ENCODE measurements at regions not wholly inside any gene's neighbourhood (a gene's known extent, or its start where the extent isn't known, plus 50 kb on each side); places are given as distances from the start of the nearest gene placed in this dataset.
A peak's percentile ranks its signal among the peaks of the same experiment; 100 is the strongest.

- Mint-ChIP-seq H3K27me3 (no peaks in the 10 kb centered on the region), H3K36me3 (no peaks in the 10 kb centered on the region), H3K27ac (no peak overlapping the region), H3K9me3 (peaks cover 9% of the 10 kb centered on the region), H3K4me1 (no peaks in the 10 kb centered on the region), H3K4me3 (no peak overlapping the region)
- ATAC-seq: no peak
These were observed 262.5 kb downstream of the ELAVL2 start for GRCh38 chr9:23563517-23563916.

GRCh38 chr9:23567516-23568165 is 258.4 kb downstream of the ELAVL2 start:
- peaks cover 11% of the 10 kb centered on the region for H3K9me3 Mint-ChIP-seq
- H3K36me3 Mint-ChIP-seq: no peaks in the 10 kb centered on the region
- ATAC-seq: no peak
- H3K27ac Mint-ChIP-seq: no peak overlapping the region
- no peaks in the 10 kb centered on the region for H3K27me3 Mint-ChIP-seq
- H3K4me1 Mint-ChIP-seq: no peaks in the 10 kb centered on the region
- H3K4me3 Mint-ChIP-seq: no peak overlapping the region

DNA sequence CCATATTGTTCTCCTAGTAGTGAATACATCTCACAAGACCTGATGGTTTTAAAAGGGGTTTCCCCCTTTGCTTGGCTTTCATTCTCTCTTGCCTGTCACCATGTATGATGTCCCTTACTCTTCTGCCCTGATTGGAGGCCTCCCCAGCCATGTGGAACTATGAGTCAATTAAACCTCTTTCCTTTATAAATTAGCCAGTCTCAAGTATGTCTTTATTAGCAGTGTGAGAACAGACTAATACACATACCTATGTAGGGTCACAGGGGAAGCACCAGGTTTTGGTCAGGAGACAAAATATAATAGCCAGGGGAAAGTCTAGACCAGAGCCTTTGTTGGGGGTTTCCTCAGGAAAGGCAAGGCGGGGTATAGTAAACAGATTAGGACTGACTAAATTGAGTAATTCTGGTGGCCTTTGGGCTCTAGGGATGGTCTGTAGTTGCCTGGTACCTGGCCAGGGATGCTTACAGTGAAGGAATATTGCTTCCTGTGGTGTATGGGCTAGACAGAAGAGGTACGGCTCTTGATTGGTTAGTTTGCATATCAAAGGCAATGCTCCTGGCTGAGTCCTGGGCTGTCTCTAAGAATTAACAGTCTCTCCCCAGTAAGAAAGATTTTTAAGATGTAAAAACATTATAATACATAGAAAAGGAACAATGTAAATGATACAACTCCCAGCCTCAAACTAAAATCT is 254.5 kb downstream of the ELAVL2 start:
- Mint-ChIP-seq H3K27me3 (no peaks in the 10 kb centered on the region), H3K27ac (no peak overlapping the region), H3K9me3 (peaks cover 8% of the 10 kb centered on the region), H3K4me1 (no peaks in the 10 kb centered on the region), H3K36me3 (no peaks in the 10 kb centered on the region), H3K4me3 (no peak overlapping the region)
- peak; percentile 48 for ATAC-seq

DNA sequence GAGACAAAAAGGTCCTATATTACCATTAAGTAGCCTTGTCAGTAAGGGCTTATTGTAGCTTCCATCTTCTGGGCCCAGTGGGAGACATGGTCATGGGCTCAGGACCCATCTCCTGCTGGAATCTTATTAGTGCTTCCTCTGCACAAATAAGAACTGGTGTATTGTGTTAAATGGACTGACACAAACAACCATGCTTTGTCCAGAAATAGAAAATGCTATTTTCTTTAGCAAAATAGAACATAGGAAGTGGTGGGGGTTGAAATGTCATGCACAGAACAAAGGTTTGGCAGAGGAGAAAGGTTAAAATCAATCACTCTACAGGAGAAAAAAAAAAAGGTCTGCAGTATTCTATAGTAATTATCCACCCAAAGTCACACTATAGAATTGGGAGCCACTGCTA is 252.2 kb downstream of the ELAVL2 start:
- no peak for ATAC-seq
- no peaks in the 10 kb centered on the region for H3K36me3 Mint-ChIP-seq

GRCh38 chr9:23577611-23578010 is 248.4 kb downstream of the ELAVL2 start:
- no peaks in the 10 kb centered on the region for H3K36me3 Mint-ChIP-seq
- H3K9me3 Mint-ChIP-seq: peaks cover 3% of the 10 kb centered on the region
- H3K4me3 Mint-ChIP-seq: no peak overlapping the region
- no peak for ATAC-seq
- H3K27ac Mint-ChIP-seq: no peak overlapping the region
- no peaks in the 10 kb centered on the region for H3K4me1 Mint-ChIP-seq
- H3K27me3 Mint-ChIP-seq: no peaks in the 10 kb centered on the region

More for the DNA sequence above, 252.2 kb downstream of the ELAVL2 start:
- Mint-ChIP-seq H3K4me1 (no peaks in the 10 kb centered on the region), H3K4me3 (no peak overlapping the region), H3K9me3 (peaks cover 8% of the 10 kb centered on the region), H3K27me3 (no peaks in the 10 kb centered on the region), H3K27ac (no peak overlapping the region)

DNA sequence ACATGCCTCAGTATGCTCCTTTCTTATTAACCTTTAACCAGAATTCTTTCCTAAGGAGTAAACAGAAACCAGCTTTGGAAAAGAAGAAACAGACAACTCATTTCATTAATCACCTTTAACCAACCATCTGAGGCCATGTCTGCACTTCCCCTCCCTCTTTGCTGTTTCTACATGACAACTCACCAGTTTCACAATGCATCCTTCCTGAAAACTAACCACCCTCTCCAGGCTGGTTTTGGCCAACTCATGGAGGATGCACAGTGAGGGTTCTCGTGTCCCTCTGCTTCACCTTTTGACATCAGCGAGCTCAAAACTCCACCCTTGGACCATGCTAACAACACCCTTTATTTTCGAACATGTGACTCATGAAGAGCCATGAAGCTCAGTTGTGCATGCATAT is 244.1 kb downstream of the ELAVL2 start:
- Mint-ChIP-seq H3K27me3 (no peaks in the 10 kb centered on the region), H3K27ac (no peak overlapping the region), H3K4me3 (no peak overlapping the region), H3K36me3 (no peaks in the 10 kb centered on the region), H3K4me1 (no peaks in the 10 kb centered on the region), H3K9me3 (peaks cover 3% of the 10 kb centered on the region)
- ATAC-seq: no peak

DNA sequence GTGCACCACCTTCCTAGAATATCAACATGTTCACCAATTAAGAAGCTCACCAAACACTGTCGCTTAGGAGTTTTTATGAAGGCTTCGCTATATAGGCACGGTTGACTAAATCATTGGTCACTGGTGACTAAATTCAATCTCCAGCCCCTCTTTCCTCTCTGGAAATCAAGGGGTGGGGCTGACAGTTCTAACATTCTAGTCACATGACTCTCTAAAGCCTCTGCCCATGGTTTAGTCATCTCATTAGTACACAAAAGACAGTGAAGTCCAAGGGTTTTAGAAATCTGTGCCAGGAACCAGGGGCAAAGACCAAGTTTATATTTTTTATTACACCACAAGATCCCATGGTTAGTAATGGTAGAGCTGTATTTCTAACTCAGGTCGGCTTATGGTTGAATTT is 243.2 kb downstream of the ELAVL2 start:
- H3K27me3 Mint-ChIP-seq: no peaks in the 10 kb centered on the region
- no peak overlapping the region for H3K4me3 Mint-ChIP-seq
- H3K9me3 Mint-ChIP-seq: peaks cover 3% of the 10 kb centered on the region
- no peak for ATAC-seq
- H3K36me3 Mint-ChIP-seq: no peaks in the 10 kb centered on the region
- no peak overlapping the region for H3K27ac Mint-ChIP-seq
- H3K4me1 Mint-ChIP-seq: no peaks in the 10 kb centered on the region

DNA sequence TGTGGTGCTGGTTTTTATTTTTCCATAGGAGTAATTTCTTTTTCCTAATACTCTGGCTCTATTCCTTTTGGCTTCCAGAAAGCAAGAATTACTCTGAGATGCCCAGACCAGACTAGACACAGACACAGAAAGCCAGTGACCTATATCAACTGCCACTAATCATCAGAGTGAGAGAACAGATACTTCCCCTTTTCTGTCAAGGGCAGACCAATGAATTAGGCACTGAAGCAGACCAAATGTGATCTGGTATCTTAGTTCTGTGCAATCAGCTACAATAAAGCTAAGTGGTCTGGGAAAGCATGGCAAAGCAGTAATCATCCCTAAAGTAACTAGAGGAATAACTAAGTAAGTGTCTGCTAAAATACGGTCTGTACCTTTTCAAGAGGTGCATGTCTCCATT is 239.1 kb downstream of the ELAVL2 start:
- Mint-ChIP-seq H3K36me3 (no peaks in the 10 kb centered on the region), H3K4me3 (no peak overlapping the region), H3K27ac (no peak overlapping the region), H3K9me3 (peaks cover 9% of the 10 kb centered on the region), H3K4me1 (peaks cover 10% of the 10 kb centered on the region), H3K27me3 (no peaks in the 10 kb centered on the region)
- ATAC-seq: peak; percentile 77

GRCh38 chr9:23587433-23587832 is 238.6 kb downstream of the ELAVL2 start:
- peaks cover 10% of the 10 kb centered on the region for H3K4me1 Mint-ChIP-seq
- ATAC-seq: peak; percentile 41
- no peak overlapping the region for H3K27ac Mint-ChIP-seq
- peaks cover 9% of the 10 kb centered on the region for H3K9me3 Mint-ChIP-seq
- no peaks in the 10 kb centered on the region for H3K36me3 Mint-ChIP-seq
- no peak overlapping the region for H3K4me3 Mint-ChIP-seq
- H3K27me3 Mint-ChIP-seq: no peaks in the 10 kb centered on the region

GRCh38 chr9:23587903-23588302 is 238.1 kb downstream of the ELAVL2 start:
- no peaks in the 10 kb centered on the region for H3K36me3 Mint-ChIP-seq
- H3K27ac Mint-ChIP-seq: no peak overlapping the region
- H3K9me3 Mint-ChIP-seq: peaks cover 9% of the 10 kb centered on the region
- no peaks in the 10 kb centered on the region for H3K27me3 Mint-ChIP-seq
- no peak overlapping the region for H3K4me3 Mint-ChIP-seq
- no peak for ATAC-seq
- H3K4me1 Mint-ChIP-seq: peaks cover 10% of the 10 kb centered on the region

GRCh38 chr9:23590276-23591000 is 235.6 kb downstream of the ELAVL2 start:
- Mint-ChIP-seq H3K9me3 (peaks cover 6% of the 10 kb centered on the region), H3K27me3 (no peaks in the 10 kb centered on the region), H3K4me3 (no peak overlapping the region), H3K27ac (no peak overlapping the region), H3K4me1 (peaks cover 10% of the 10 kb centered on the region), H3K36me3 (no peaks in the 10 kb centered on the region)
- ATAC-seq: no peak

DNA sequence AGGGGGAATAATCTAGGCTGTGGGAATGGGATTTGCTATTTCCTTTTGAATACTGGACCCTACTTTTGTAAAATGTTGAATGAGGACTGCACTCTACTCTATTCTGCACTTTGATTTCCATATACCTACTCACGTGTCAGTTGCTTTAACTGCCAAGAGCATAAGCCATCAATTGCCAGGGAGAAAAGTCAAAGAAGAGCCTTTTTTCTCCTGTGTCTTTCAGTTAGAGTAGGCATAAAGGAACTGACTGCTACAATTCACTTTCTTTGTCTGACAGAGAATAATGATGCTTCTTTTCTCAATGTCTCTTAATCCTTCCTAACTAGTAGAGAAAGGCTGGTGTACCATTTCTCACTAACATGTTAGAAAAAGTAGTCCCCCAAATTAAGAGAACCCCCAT is 231.6 kb downstream of the ELAVL2 start:
- H3K4me1 Mint-ChIP-seq: peaks cover 10% of the 10 kb centered on the region
- H3K4me3 Mint-ChIP-seq: no peak overlapping the region
- no peaks in the 10 kb centered on the region for H3K27me3 Mint-ChIP-seq
- no peaks in the 10 kb centered on the region for H3K36me3 Mint-ChIP-seq
- peaks cover 6% of the 10 kb centered on the region for H3K9me3 Mint-ChIP-seq
- H3K27ac Mint-ChIP-seq: no peak overlapping the region
- ATAC-seq: no peak

DNA sequence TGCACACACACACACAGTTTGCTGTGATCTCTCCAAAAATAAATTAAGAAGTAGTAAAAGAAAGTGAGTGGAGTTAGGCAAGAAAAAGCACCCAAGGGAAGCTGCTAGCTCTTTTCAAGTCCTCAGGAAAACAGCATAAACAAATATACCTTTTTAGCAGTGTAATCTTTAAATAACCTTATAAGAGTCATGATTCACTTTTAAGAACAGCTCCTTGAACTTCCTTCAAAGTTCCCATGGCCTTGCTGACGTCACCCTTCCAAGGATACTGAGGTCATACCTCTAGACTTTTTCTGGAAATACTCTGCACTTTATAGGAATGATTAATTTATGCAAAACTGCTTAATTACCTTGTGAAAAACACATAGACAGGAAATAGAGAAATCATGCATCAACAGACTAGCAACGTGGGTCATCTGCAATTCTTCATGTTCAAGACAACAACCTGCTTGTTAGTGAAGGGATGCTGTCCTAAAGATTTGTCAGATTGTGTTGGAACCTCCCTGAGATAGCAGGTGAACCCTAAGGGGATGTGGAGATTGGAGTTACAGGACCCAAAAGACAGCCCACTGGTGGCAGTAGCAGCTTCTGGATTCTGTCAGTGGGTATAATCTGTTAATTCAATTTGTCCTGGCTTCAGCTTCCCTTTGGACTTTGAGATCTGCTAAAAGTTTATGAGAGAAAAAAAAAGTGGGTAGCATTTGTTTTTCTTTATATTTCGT is 229.0 kb downstream of the ELAVL2 start:
- Mint-ChIP-seq H3K27me3 (no peaks in the 10 kb centered on the region), H3K4me1 (no peaks in the 10 kb centered on the region), H3K27ac (no peak overlapping the region), H3K36me3 (no peaks in the 10 kb centered on the region), H3K9me3 (no peaks in the 10 kb centered on the region), H3K4me3 (no peak overlapping the region)
- ATAC-seq: no peak

DNA sequence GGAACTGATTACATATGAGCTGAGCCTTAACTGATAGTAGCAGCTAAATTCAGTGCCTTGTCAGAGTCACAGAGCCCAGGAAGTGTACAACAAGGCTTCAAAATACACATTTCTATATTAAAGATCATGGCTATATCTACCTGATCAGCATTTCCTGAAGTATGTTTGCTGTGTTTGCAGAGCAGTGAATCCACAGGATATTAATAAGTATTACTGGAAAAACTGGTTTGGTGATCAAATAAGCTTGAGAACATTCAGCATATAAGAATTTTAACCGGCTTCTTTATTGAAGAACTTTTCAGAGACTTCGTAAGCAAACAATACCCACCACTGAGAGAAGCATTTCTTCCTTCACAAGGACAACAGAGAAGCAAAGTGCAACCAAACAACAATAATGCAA is 227.0 kb downstream of the ELAVL2 start:
- H3K27me3 Mint-ChIP-seq: no peaks in the 10 kb centered on the region
- no peaks in the 10 kb centered on the region for H3K4me1 Mint-ChIP-seq
- no peaks in the 10 kb centered on the region for H3K9me3 Mint-ChIP-seq
- no peak overlapping the region for H3K4me3 Mint-ChIP-seq
- H3K36me3 Mint-ChIP-seq: no peaks in the 10 kb centered on the region
- no peak for ATAC-seq
- H3K27ac Mint-ChIP-seq: no peak overlapping the region

DNA sequence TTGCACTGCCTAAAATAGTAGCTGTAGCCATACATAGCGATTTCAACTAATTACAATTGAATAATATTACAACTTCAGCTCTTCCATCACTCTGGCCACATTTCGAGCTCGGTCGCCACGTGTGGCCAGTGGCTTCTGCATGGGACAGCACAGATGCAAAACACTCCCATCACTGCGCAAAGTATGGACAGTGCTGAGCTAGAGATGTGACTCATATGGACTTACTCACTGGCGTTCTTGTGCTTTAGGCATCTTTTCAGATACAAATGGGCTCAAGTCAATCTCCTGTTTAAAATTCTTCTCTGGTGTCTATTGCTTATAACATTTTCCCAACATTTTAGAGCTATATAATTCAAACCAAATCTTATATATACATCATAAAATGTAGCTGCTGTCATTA is 222.7 kb downstream of the ELAVL2 start:
- ATAC-seq: no peak
- Mint-ChIP-seq H3K4me3 (no peak overlapping the region), H3K27ac (no peak overlapping the region), H3K36me3 (no peaks in the 10 kb centered on the region), H3K27me3 (no peaks in the 10 kb centered on the region), H3K4me1 (no peaks in the 10 kb centered on the region), H3K9me3 (no peaks in the 10 kb centered on the region)

Measured in stimulated activated memory B cell treated with anti-CD40 and anti-IgM and Interleukin-4, amounts not matched to agents 10 μg/mL and 1 μg/mL and 100 μg/mL, for 72 hours (primary cell).